GM18951 (cell line): ENCODE measurements at regions not wholly inside any gene's neighbourhood (a gene's known extent, or its start where the extent isn't known, plus 50 kb on each side); places are given as distances from the start of the nearest gene placed in this dataset.

ENCODE experiments used
- POLR2A ChIP-seq: IDR thresholded peaks from 4 replicates; pipeline ENCODE4 v1.6.1; 2011; ENCODE audit warnings: mild to moderate bottlenecking; ENCODE audit not compliant: insufficient read length, insufficient read depth; ENCODE audit errors: extremely low read depth
- in situ Hi-C: fragments of 300-500 bp; cut with MboI; formaldehyde crosslinking; loops from one replicate; pipeline ENCODE4 v1.12.0; 2022; ENCODE audit warnings: low sequenced_read_pairs, mixed read lengths, inconsistent platforms; ENCODE audit not compliant: unreplicated experiment

DNA sequence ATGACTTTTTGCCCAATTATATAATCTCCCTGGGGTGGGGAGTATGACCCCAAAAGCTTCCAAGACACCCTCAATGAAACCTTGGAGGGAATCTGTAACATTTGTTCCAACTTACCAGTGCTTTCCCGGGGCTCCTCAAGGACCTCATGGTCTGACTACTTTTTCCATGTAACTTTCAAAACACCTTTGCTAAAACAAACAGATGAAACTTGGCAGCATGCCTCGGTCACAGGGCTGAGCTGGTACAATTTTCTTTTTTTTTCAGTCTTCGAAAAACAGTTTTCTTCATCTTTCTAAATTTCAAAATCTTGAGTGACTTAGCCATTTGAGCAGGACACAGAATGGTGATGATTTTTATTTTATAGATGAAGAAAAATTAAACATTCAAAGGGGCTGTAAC is 241.2 kb downstream of the BMP7 start:
- no peak for TF ChIP-seq POLR2A
- in situ Hi-C loops, result no loop called here

DNA sequence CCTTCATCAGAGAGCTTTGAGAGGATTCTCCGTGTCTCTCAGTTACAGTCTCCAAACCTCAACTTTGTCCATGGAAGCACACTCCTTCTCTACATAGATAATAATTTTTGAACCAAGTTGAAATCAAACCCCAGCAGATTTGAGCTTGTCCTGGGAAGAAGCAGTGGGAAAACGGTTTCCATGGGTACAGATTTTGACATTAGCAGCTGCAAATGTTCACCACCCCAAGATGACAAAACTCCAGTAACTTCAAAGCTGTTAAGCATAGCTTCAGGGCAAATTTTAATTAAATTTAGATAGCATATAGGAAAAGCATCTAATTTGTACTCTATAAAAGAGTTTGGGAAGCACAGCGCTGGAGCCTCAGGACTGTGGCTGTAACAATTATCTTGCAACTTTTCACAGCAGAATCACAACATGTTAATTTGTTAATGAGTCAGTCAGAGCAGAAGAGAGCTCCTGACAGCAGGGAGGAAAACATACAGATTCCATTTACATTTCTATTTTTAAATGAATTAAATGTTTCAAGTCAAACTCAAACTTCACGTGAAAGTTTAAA is 240.7 kb downstream of the BMP7 start:
- no peak for TF ChIP-seq POLR2A
- in situ Hi-C loops, result no loop called here

DNA sequence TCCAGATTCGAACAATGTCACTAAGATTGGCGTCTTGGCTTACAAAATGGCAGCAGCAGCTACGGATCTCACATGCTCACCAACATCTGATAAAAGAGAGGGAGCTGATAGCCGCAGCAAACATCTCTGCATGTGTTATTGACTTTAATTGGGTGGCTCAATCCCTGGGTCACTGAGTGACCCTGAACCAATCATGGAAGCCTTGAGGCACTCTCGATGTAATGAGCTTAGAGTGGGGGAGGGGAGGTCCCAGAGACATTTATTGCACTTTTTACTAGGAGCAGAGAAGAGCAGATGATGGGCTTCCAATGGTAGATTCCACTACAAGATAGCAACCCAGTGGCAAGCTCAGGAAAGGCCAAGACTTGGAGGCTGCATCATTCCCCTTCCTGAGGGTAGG is 238.7 kb downstream of the BMP7 start:
- in situ Hi-C loops, result no loop called here
- no peak for TF ChIP-seq POLR2A

DNA sequence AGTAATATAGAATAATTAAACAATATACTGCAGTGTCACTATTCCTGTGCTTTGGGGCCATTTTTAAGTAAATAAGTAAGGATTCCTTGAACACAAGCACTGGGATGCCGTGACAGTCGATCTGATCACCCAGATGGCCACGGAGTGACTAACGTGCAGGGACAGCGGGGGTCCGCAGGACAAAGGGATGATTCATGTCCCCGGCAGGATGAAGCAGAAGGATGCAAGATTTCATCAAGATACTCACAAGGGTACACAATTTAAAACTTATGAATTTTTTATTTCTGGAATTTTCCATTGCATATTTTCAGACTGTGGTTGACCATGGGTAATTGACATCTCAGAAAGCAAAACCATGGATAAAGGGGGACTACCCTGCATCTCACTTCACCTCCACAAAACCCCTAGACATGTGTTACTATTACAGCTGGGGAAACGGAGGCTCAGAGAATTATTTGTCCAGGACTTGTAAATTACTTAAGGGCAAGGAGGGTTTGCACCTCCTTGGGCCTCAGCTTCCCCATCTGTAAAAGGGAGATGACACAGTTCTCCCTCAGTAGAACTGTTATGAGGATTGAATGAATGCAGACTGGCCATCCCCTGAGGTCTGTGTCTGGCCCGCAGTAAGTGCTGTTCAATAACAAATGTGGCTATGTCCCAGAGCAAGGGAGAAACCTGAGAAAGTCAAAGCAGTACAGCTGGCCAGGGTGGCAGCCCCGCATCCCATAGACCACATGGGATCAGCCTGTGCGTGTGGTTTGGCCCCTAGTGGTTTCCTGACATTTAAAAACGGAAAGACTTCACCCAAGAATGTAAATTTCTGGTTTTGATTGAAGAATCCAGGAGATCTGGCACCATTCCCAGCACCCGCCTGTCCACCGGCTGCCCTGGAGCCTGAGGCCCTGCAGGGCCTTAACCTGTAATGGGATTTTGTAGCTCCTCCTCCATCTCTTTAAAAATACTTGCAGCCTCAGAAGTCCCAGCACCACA is 235.5 kb downstream of the BMP7 start:
- TF ChIP-seq POLR2A, result no peak
- in situ Hi-C loops, result no loop called here

GRCh38 chr20:57031867-57032355 is 234.5 kb downstream of the BMP7 start:
- no peak for TF ChIP-seq POLR2A
- in situ Hi-C loops, result no loop called here

GRCh38 chr20:57032847-57033246 is 233.6 kb downstream of the BMP7 start:
- no peak for TF ChIP-seq POLR2A
- in situ Hi-C loops, result no loop called here

GRCh38 chr20:57034001-57034400 is 232.4 kb downstream of the BMP7 start:
- in situ Hi-C loops, result no loop called here
- no peak for TF ChIP-seq POLR2A

DNA sequence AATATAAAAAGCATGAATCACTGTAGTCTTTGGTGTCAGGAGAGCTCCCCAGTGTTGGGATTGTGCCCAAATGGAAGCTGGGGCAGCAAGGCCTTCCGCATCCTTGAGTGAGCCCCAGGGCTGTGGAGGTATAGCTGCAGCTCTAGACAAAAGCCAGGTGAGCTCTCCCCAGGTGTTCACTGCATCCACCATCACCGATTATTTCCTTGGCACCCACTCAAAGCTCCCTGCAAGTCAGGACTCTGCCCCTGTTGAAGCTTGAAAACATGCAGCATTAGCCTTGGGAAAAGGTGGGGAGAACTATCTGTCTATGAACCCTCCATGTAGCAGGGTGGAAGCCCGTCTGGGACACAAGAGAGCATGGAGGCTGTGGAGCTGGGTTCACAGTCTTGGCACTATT is 228.8 kb downstream of the BMP7 start:
- in situ Hi-C loops, result no loop called here
- TF ChIP-seq POLR2A, result no peak

- in situ Hi-C loops, result no loop called here
- no peak for TF ChIP-seq POLR2A
These were observed 227.6 kb downstream of the BMP7 start for GRCh38 chr20:57038608-57039440.

DNA sequence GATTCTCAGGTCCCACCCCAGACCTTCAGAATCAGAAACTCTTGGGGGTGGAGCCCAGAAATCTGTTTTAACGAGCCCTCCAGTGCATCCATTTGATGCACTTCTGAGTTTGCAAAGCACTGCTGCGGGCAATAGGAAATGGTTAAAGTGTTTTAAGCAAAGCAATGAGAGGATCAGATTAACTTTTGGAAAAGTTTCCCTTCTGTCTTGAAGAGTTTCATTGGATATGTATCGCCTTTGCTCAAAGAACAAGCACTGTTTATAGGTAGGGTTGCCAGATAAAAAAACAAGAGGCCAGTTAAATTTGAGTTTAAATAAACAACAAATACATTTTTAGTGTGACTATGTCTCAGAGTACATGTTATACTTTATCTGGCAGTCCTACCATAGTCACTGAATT is 226.0 kb downstream of the BMP7 start:
- in situ Hi-C loops, result no loop called here
- TF ChIP-seq POLR2A, result no peak

GRCh38 chr20:57040924-57041323 is 225.5 kb downstream of the BMP7 start:
- no peak for TF ChIP-seq POLR2A
- in situ Hi-C loops, result no loop called here

- in situ Hi-C loops, result no loop called here
- TF ChIP-seq POLR2A, result no peak
These were observed 223.3 kb downstream of the BMP7 start for GRCh38 chr20:57043091-57043490.

GRCh38 chr20:57043669-57044268 is 222.7 kb downstream of the BMP7 start:
- TF ChIP-seq POLR2A, result no peak
- in situ Hi-C loops, result no loop called here
